MCF 10A (cell line): ENCODE measurements at regions not wholly inside any gene's neighbourhood (a gene's known extent, or its start where the extent isn't known, plus 50 kb on each side); places are given as distances from the start of the nearest gene placed in this dataset.

ENCODE experiments used
- BruUV-seq: library from RNA; stranded (reverse); fragments of 400-500 nt; replicated peaks from 2 replicates; lab custom pipeline; 2021; lab: Mats Ljungman, UMichigan
- CTCF ChIA-PET: fragments of 300-600 bp; sonication (Branson Sonifier 250); formaldehyde crosslinking; extraction: SDS; loops from one replicate; lab custom pipeline; 2021; ENCODE audit warnings: antibody characterized with exemption, inconsistent platforms; lab: Yijun Ruan, JAX
- POLR2A ChIA-PET: fragments of 300-600, 350-650 bp; sonication (Branson Sonifier 250); formaldehyde crosslinking; extraction: SDS; loops from one replicate; lab custom pipeline; 2020; ENCODE audit warnings: antibody characterized with exemption, inconsistent platforms; lab: Yijun Ruan, JAX
- DNase-seq: peaks from one replicate; pipeline ENCODE4 v3.0.0-alpha.2; 2018; ENCODE audit not compliant: unreplicated experiment
- H3K27ac Mint-ChIP-seq: one replicate; pipeline ENCODE4 v1.8.0; 2022; ENCODE audit warnings: mild to moderate bottlenecking, low read depth, mixed read lengths; ENCODE audit not compliant: unreplicated experiment
- H3K27me3 Mint-ChIP-seq: one replicate; pipeline ENCODE4 v1.8.0; 2022; ENCODE audit warnings: mixed read lengths; ENCODE audit not compliant: insufficient read depth, unreplicated experiment
- H3K36me3 Mint-ChIP-seq: one replicate; pipeline ENCODE4 v1.8.0; 2022; ENCODE audit warnings: mild to moderate bottlenecking, moderate library complexity, mixed read lengths; ENCODE audit not compliant: insufficient read depth, unreplicated experiment
- H3K4me1 Mint-ChIP-seq: one replicate; pipeline ENCODE4 v1.8.0; 2022; ENCODE audit warnings: mixed read lengths; ENCODE audit not compliant: insufficient read depth, unreplicated experiment
- H3K4me3 Mint-ChIP-seq: one replicate; pipeline ENCODE4 v1.8.0; 2022; ENCODE audit warnings: mild to moderate bottlenecking, moderate library complexity, mixed read lengths; ENCODE audit not compliant: unreplicated experiment
- H3K9me3 Mint-ChIP-seq: one replicate; pipeline ENCODE4 v1.8.0; 2022; ENCODE audit warnings: mixed read lengths; ENCODE audit not compliant: unreplicated experiment
- intact Hi-C: fragments of 100-400 bp; cut with micrococcal nuclease; formaldehyde crosslinking; loops from 2 replicates; pipeline ENCODE4 v1.14.1; 2022
- TF ChIP-seq, protein P1 (sequence below): fragments of 200-600 bp; IDR thresholded peaks from one replicate; pipeline ENCODE4 v1.8.0; 2022; ENCODE audit warnings: antibody characterized with exemption, mild to moderate bottlenecking; ENCODE audit not compliant: unreplicated experiment

DNA sequence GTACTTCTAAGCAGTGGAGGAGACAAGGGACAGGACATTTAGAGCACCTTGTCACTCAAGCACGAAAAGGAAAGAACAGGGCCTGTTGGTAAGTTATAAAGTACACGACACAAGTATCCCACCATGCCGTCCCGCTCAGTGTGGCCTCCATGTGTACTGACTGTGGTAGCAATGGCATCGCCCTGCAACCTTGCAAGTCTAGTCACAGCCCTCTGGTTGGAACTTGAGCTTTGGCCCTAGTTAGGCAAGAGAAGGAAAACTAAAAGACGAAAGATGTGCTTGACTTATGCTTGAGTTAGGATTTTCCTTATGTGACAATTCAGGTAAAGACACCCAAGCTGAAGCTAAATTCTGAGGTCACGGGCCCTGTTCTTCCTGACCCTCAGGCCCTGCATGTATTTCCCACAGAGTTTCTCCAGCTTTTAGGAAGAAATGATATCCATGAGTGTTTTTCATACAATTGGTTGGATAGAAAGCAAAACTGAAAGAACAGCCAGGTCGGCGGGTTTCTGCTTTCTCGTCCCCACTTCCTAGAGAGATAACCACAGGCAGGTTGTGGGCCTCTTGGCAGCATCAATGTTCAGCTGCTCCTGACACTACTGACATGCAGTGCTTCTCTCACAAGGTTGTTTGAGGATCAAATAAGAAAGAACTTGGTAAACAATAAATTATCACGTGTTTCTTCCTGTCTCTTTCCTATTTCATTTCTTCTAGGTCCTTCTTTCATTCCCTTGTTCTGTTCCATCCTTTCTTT is 216.2 kb downstream of the IRS2 start:
- Mint-ChIP-seq H3K27ac (no peak overlapping the region), H3K36me3 (no peaks in the 10 kb centered on the region), H3K4me3 (no peak overlapping the region), H3K27me3 (no peaks in the 10 kb centered on the region), H3K4me1 (no peaks in the 10 kb centered on the region), H3K9me3 (no peaks in the 10 kb centered on the region)
- BruUV-seq = no TSS peak
- intact Hi-C loops = no loop called here
- POLR2A ChIA-PET = interaction anchor here (0.6 to 0.8 kb wide), 2 partner anchors 11 to 314 kb away, joined by 3 to 5 read pairs; no protein-coding TSS in a partner anchor
- CTCF ChIA-PET = no interaction called here
- TF ChIP-seq, protein P1, sequence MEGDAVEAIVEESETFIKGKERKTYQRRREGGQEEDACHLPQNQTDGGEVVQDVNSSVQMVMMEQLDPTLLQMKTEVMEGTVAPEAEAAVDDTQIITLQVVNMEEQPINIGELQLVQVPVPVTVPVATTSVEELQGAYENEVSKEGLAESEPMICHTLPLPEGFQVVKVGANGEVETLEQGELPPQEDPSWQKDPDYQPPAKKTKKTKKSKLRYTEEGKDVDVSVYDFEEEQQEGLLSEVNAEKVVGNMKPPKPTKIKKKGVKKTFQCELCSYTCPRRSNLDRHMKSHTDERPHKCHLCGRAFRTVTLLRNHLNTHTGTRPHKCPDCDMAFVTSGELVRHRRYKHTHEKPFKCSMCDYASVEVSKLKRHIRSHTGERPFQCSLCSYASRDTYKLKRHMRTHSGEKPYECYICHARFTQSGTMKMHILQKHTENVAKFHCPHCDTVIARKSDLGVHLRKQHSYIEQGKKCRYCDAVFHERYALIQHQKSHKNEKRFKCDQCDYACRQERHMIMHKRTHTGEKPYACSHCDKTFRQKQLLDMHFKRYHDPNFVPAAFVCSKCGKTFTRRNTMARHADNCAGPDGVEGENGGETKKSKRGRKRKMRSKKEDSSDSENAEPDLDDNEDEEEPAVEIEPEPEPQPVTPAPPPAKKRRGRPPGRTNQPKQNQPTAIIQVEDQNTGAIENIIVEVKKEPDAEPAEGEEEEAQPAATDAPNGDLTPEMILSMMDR = no peak
- DNase-seq = no peak

DNA sequence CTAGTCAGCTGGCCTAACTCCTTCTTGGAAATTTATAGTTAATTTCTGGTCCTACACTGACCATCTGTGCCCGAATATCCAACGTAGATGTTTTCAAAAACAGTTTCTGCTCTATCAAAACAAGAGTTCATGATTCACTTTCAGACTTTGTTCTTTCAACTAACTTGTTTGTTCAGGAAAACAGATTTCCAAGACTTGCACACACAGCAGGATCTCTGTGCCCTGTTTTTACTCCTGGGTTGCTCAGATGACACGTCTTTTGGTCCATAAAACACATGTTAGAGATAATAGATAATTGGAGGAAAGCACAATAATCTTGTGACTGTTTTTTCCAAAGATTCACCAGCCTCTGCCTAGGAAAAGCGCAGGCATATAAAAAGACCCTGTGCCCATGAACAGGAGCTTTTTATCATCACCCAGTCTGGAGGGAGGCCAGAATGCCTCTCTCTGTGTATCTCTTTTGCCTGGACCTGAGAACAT is 218.0 kb downstream of the IRS2 start:
- H3K36me3 Mint-ChIP-seq = no peaks in the 10 kb centered on the region

DNA sequence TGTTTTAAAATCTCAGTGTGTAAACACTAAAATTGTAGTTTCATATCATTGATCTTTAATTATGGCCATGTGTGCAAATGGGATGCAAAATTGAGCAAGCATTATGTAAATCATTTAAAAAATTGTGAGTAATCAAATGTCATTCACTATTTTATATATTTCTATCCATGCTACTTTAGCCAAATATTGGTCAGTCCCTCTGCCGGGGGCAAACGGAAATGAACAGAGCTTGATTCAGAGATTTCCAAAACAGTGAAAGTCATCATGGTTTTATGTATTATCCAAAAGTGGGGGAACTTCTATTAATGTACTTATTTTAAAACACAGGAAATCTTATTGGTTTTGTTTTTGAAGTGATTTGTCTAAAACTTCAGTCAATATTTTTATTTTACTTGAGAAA is 219.1 kb downstream of the IRS2 start:
- Mint-ChIP-seq H3K36me3 (no peaks in the 10 kb centered on the region), H3K4me3 (no peak overlapping the region), H3K9me3 (no peaks in the 10 kb centered on the region), H3K4me1 (no peaks in the 10 kb centered on the region), H3K27me3 (no peaks in the 10 kb centered on the region), H3K27ac (no peak overlapping the region)
- POLR2A ChIA-PET = no interaction called here
- TF ChIP-seq, protein P1 = no peak
- no peak for DNase-seq
- intact Hi-C loops = no loop called here
- CTCF ChIA-PET = interaction anchor here (0.8 kb wide), 1 partner anchor 114 kb away, joined by 4 read pairs; no protein-coding TSS in a partner anchor
- BruUV-seq = no TSS peak

More for the DNA sequence above, 218.0 kb downstream of the IRS2 start:
- no peaks in the 10 kb centered on the region for H3K27me3 Mint-ChIP-seq
- ChIA-PET POLR2A (no interaction called here), CTCF (interaction anchor here (0.6 kb wide), 1 partner anchor 142 kb away, joined by 3 read pairs; no protein-coding TSS in a partner anchor)
- no peak for DNase-seq
- H3K4me1 Mint-ChIP-seq = no peaks in the 10 kb centered on the region
- TF ChIP-seq, protein P1 = no peak
- no peaks in the 10 kb centered on the region for H3K9me3 Mint-ChIP-seq
- H3K4me3 Mint-ChIP-seq = no peak overlapping the region
- no peak overlapping the region for H3K27ac Mint-ChIP-seq
- BruUV-seq = no TSS peak
- intact Hi-C loops = no loop called here

GRCh38 chr13:109565877-109566276 is 220.5 kb downstream of the IRS2 start:
- Mint-ChIP-seq H3K27ac (no peak overlapping the region), H3K4me1 (no peaks in the 10 kb centered on the region), H3K9me3 (no peaks in the 10 kb centered on the region), H3K4me3 (no peak overlapping the region), H3K27me3 (no peaks in the 10 kb centered on the region), H3K36me3 (no peaks in the 10 kb centered on the region)
- no peak for DNase-seq
- TF ChIP-seq, protein P1 = no peak
- BruUV-seq = no TSS peak
- ChIA-PET CTCF (no interaction called here), POLR2A (interaction anchor here (0.7 kb wide), 1 partner anchor 60 kb away, joined by 3 read pairs; no protein-coding TSS in a partner anchor)
- intact Hi-C loops = no loop called here
